ENCODE measurements at regions not wholly inside any gene's neighbourhood (a gene's known extent, or its start where the extent isn't known, plus 50 kb on each side); places are given as distances from the start of the nearest gene placed in this dataset.

DNA sequence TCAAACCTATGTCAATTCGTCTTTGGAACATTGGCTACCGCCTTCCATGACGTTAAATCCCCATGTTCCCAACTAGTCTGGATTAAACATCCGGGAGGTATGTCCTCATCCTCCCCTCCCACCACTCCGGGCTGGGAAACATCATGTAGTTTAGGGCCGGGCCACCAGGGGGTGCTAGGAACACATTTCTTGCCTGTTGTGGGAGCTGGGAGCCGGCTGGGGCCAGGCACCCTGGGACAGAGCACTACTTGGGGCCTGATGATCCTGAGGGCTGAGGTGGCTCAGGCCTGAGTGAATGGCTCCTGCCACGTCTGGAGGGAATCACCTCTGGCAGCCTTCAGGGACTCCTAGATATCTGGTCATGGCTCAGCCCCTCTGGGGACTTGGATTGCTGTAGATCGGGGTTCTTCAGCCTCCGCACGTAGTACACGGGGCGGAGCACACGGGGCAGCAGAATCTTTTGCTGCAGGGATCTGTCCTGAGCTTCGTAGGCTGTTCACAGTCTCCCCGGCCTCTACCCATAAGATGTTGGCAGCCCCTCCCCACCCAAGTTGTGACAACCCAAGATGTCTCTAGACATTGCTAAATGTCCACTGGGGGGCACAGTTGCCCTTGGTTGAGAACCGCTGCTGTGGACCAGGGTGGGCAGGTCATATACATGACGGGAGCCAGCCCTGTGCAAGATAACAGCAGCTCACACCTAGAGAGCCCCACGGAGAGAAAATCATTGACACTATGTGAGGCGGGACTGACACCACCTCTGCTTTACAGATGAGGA, 141.2 kb upstream of the ZNF716 start:
- TF ChIP-seq CTCF (IDR thresholded peaks at IDR 0.05) (peak; percentile 81), ZFX (IDR thresholded peaks at IDR 0.05; ENCODE audit: borderline replicate concordance) (no peak)
